ENCODE measurements at regions not wholly inside any gene's neighbourhood (a gene's known extent, or its start where the extent isn't known, plus 50 kb on each side); places are given as distances from the start of the nearest gene placed in this dataset.

GRCh38 chr11:87740968-87741367 lies 434.3 kb downstream of the RAB38 start (continued):
- TF ChIP-seq CEBPB (IDR thresholded peaks at IDR 0.05; ENCODE audit: low read depth) (no peak), SRF (IDR thresholded peaks at IDR 0.05; ENCODE audit: low read depth) (no peak), ATF3 (IDR thresholded peaks at IDR 0.05) (no peak), YY1 (IDR thresholded peaks at IDR 0.05; ENCODE audit: extremely low read depth, insufficient replicate concordance, low read depth, low read length) (no peak)

DNA sequence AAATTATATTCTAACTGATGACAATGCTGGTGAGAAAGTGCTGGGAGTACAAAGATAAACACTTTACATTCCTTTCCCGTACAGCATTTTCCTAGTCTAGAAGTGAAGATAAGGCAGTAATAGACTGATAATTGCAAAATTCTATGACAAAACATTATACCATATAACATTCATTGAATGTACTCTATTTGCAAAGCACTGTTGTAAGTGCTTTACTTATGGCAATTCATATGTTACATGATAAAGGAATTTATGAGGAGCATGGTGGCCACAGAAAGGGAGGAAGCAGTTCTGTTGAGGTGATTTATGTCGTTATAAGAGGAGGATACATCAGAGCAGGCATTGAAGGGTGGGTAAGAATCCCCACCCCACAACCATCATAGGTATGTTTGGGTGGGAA lies 434.8 kb downstream of the RAB38 start:
- intact Hi-C loops (cut with micrococcal nuclease), result no loop called here
- Histone ChIP-seq H3K4me2 (ENCODE audit: low read length) (no peak overlapping the region), H3K27ac (ENCODE audit: low read depth, low read length) (no peak overlapping the region), H2AFZ (ENCODE audit: low read depth, low read length, poor library complexity, severe bottlenecking) (no peak overlapping the region), H3K27me3 (ENCODE audit: insufficient read depth, low read length) (peaks cover 4% of the 10 kb centered on the region; the same call in 1 of the 2 replicates), H3K79me2 (ENCODE audit: insufficient read depth, low read length) (no peaks in the 10 kb centered on the region), H3K9me2 (ENCODE audit: insufficient read depth) (no peaks in the 10 kb centered on the region), H3K4me3 (replicated peaks in 1 of 2; ENCODE audit: low read depth in 1 of 2, low read length in 2 of 2) (no peak overlapping the region), H3K4me1 (ENCODE audit: control insufficient read depth in 1 of 2, insufficient read depth in 2 of 2, low read length in 2 of 2) (no peaks in the 10 kb centered on the region), H4K20me1 (ENCODE audit: insufficient read depth) (no peaks in the 10 kb centered on the region), H3K9ac (ENCODE audit: low read length) (no peak overlapping the region), H3K36me3 (ENCODE audit: control insufficient read depth in 1 of 2, insufficient read depth in 2 of 2, low read length in 2 of 2) (no peaks in the 10 kb centered on the region), H3K9me3 (ENCODE audit: control insufficient read depth in 1 of 2, insufficient read depth in 1 of 2, low read depth in 1 of 2, low read length in 2 of 2) (no peaks in the 10 kb centered on the region)
- ATAC-seq (no peak), DNase-seq (ENCODE audit: low read depth, low spot score) (no peak)
- POLR2A ChIA-PET, result no interaction called here
- RAD21 ChIA-PET (ENCODE audit: low non-redundant PET in 1 of 2, low total read pairs in 2 of 2, uncharacterized antibody in 2 of 2, unreplicated experiment in 2 of 2), result no interaction called here
- BruUV-seq (replicated peaks), result no TSS peak
- no peak for TF ChIP-seq RAD21 (IDR thresholded peaks at IDR 0.05; ENCODE audit: low read depth)
- TF ChIP-seq TCF7L2 (IDR thresholded peaks at IDR 0.05; ENCODE audit: borderline replicate concordance, extremely low read depth, insufficient read depth, insufficient read length), result no peak
- TF ChIP-seq ATF3 (IDR thresholded peaks at IDR 0.05), result no peak
- TF ChIP-seq YY1 (IDR thresholded peaks at IDR 0.05; ENCODE audit: extremely low read depth, insufficient replicate concordance, low read depth, low read length), result no peak
- TF ChIP-seq, protein P1, sequence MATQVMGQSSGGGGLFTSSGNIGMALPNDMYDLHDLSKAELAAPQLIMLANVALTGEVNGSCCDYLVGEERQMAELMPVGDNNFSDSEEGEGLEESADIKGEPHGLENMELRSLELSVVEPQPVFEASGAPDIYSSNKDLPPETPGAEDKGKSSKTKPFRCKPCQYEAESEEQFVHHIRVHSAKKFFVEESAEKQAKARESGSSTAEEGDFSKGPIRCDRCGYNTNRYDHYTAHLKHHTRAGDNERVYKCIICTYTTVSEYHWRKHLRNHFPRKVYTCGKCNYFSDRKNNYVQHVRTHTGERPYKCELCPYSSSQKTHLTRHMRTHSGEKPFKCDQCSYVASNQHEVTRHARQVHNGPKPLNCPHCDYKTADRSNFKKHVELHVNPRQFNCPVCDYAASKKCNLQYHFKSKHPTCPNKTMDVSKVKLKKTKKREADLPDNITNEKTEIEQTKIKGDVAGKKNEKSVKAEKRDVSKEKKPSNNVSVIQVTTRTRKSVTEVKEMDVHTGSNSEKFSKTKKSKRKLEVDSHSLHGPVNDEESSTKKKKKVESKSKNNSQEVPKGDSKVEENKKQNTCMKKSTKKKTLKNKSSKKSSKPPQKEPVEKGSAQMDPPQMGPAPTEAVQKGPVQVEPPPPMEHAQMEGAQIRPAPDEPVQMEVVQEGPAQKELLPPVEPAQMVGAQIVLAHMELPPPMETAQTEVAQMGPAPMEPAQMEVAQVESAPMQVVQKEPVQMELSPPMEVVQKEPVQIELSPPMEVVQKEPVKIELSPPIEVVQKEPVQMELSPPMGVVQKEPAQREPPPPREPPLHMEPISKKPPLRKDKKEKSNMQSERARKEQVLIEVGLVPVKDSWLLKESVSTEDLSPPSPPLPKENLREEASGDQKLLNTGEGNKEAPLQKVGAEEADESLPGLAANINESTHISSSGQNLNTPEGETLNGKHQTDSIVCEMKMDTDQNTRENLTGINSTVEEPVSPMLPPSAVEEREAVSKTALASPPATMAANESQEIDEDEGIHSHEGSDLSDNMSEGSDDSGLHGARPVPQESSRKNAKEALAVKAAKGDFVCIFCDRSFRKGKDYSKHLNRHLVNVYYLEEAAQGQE (IDR thresholded peaks at IDR 0.05; ENCODE audit: low read depth), result no peak
- TF ChIP-seq, protein P2, sequence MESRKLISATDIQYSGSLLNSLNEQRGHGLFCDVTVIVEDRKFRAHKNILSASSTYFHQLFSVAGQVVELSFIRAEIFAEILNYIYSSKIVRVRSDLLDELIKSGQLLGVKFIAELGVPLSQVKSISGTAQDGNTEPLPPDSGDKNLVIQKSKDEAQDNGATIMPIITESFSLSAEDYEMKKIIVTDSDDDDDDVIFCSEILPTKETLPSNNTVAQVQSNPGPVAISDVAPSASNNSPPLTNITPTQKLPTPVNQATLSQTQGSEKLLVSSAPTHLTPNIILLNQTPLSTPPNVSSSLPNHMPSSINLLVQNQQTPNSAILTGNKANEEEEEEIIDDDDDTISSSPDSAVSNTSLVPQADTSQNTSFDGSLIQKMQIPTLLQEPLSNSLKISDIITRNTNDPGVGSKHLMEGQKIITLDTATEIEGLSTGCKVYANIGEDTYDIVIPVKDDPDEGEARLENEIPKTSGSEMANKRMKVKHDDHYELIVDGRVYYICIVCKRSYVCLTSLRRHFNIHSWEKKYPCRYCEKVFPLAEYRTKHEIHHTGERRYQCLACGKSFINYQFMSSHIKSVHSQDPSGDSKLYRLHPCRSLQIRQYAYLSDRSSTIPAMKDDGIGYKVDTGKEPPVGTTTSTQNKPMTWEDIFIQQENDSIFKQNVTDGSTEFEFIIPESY (IDR thresholded peaks at IDR 0.05; ENCODE audit: extremely low read depth, insufficient replicate concordance, low read length), result no peak
- TF ChIP-seq, protein P3, sequence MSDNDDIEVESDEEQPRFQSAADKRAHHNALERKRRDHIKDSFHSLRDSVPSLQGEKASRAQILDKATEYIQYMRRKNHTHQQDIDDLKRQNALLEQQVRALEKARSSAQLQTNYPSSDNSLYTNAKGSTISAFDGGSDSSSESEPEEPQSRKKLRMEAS (IDR thresholded peaks at IDR 0.05), result no peak
- no peak for TF ChIP-seq CEBPB (IDR thresholded peaks at IDR 0.05; ENCODE audit: low read depth)
- no peak for TF ChIP-seq ZFX (IDR thresholded peaks at IDR 0.05)
- no peak for TF ChIP-seq ELF1 (IDR thresholded peaks at IDR 0.05; ENCODE audit: borderline replicate concordance, low read depth)
- CTCF ChIA-PET, result no interaction called here

All from HCT116 (cell line).